ENCODE measurements at regions not wholly inside any gene's neighbourhood (a gene's known extent, or its start where the extent isn't known, plus 50 kb on each side); places are given as distances from the start of the nearest gene placed in this dataset.

- Histone ChIP-seq H3K27ac (ENCODE audit: low read depth, low read length) (no peak overlapping the region), H3K36me3 (ENCODE audit: insufficient read depth, low read length) (no peaks in the 10 kb centered on the region), H3K4me3 (ENCODE audit: low read length in 2 of 2) (no peak overlapping the region), H3K9me3 (ENCODE audit: control insufficient read depth in 1 of 2, low read length in 2 of 2) (no peaks in the 10 kb centered on the region), H3K27me3 (ENCODE audit: insufficient read depth, low read length) (no peaks in the 10 kb centered on the region), H3K4me1 (ENCODE audit: insufficient read depth, low read length) (no peaks in the 10 kb centered on the region)
- Mint-ChIP-seq H3K4me3 (no peak overlapping the region), H3K27me3 (no peaks in the 10 kb centered on the region), H3K36me3 (no peaks in the 10 kb centered on the region), H3K9me3 (peaks cover 0 to 2% (median 0%) of the 10 kb centered on the region in 8 donors), H3K27ac (no peak overlapping the region), H3K4me1 (no peaks in the 10 kb centered on the region)
- intact Hi-C loops (cut with micrococcal nuclease) = no loop called here
- CTCF ChIA-PET (ENCODE audit: partially characterized antibody) = no interaction called here
- POLR2A ChIA-PET (ENCODE audit: partially characterized antibody) = no interaction called here
- no peak for DNase-seq
These were observed 159.9 kb upstream of the SLIT2 start for GRCh38 chr4:20091781-20092180.

- H3K27ac ChIP-seq (ENCODE audit: low read depth, low read length) = no peak overlapping the region
- Mint-ChIP-seq H3K27me3 (no peaks in the 10 kb centered on the region), H3K9me3 (peaks cover 0 to 4% (median under 1%) of the 10 kb centered on the region in 8 donors), H3K4me1 (no peaks in the 10 kb centered on the region), H3K4me3 (no peak overlapping the region), H3K36me3 (no peaks in the 10 kb centered on the region), H3K27ac (no peak overlapping the region)
- no peaks in the 10 kb centered on the region for H3K27me3 ChIP-seq (ENCODE audit: insufficient read depth, low read length)
- DNase-seq = no peak
- ChIA-PET POLR2A (ENCODE audit: partially characterized antibody) (no interaction called here), CTCF (ENCODE audit: partially characterized antibody) (no interaction called here)
- H3K4me3 ChIP-seq (ENCODE audit: low read length in 2 of 2) = no peak overlapping the region
- intact Hi-C loops (cut with micrococcal nuclease) = no loop called here
- no peaks in the 10 kb centered on the region for H3K4me1 ChIP-seq (ENCODE audit: insufficient read depth, low read length)
- H3K36me3 ChIP-seq (ENCODE audit: insufficient read depth, low read length) = no peaks in the 10 kb centered on the region
- H3K9me3 ChIP-seq (ENCODE audit: control insufficient read depth in 1 of 2, low read length in 2 of 2) = no peaks in the 10 kb centered on the region
These were observed 164.2 kb upstream of the SLIT2 start for GRCh38 chr4:20087522-20087911.

- no peaks in the 10 kb centered on the region for H3K27me3 Mint-ChIP-seq
These were observed 164.7 kb upstream of the SLIT2 start for GRCh38 chr4:20086799-20087521.

GRCh38 chr4:20086067-20086798, 165.5 kb upstream of the SLIT2 start:
- no peaks in the 10 kb centered on the region for H3K4me1 Mint-ChIP-seq
- Histone ChIP-seq H3K9me3 (ENCODE audit: control insufficient read depth in 1 of 2, low read length in 2 of 2) (no peaks in the 10 kb centered on the region), H3K27ac (ENCODE audit: low read depth, low read length) (no peak overlapping the region), H3K4me1 (ENCODE audit: insufficient read depth, low read length) (no peaks in the 10 kb centered on the region), H3K36me3 (ENCODE audit: insufficient read depth, low read length) (no peaks in the 10 kb centered on the region), H3K27me3 (ENCODE audit: insufficient read depth, low read length) (no peaks in the 10 kb centered on the region), H3K4me3 (ENCODE audit: low read length in 2 of 2) (no peak overlapping the region)
- H3K27me3 Mint-ChIP-seq = no peaks in the 10 kb centered on the region
- H3K4me3 Mint-ChIP-seq = no peak overlapping the region
- no peaks in the 10 kb centered on the region for H3K36me3 Mint-ChIP-seq
- POLR2A ChIA-PET (ENCODE audit: partially characterized antibody) = no interaction called here
- intact Hi-C loops (cut with micrococcal nuclease) = no loop called here
- no peak for DNase-seq
- peaks cover 0 to 9% (median 3%) of the 10 kb centered on the region in 8 donors for H3K9me3 Mint-ChIP-seq
- H3K27ac Mint-ChIP-seq = no peak overlapping the region
- CTCF ChIA-PET (ENCODE audit: partially characterized antibody) = no interaction called here

More at GRCh38 chr4:20086799-20087521, 164.7 kb upstream of the SLIT2 start:
- Histone ChIP-seq H3K27me3 (ENCODE audit: insufficient read depth, low read length) (no peaks in the 10 kb centered on the region), H3K4me3 (ENCODE audit: low read length in 2 of 2) (no peak overlapping the region), H3K36me3 (ENCODE audit: insufficient read depth, low read length) (no peaks in the 10 kb centered on the region), H3K9me3 (ENCODE audit: control insufficient read depth in 1 of 2, low read length in 2 of 2) (no peaks in the 10 kb centered on the region), H3K27ac (ENCODE audit: low read depth, low read length) (no peak overlapping the region), H3K4me1 (ENCODE audit: insufficient read depth, low read length) (no peaks in the 10 kb centered on the region)
- intact Hi-C loops (cut with micrococcal nuclease) = no loop called here
- CTCF ChIA-PET (ENCODE audit: partially characterized antibody) = no interaction called here
- Mint-ChIP-seq H3K4me3 (no peak overlapping the region), H3K27ac (no peak overlapping the region), H3K4me1 (no peaks in the 10 kb centered on the region), H3K9me3 (peaks cover 0 to 4% (median 1%) of the 10 kb centered on the region in 8 donors), H3K36me3 (no peaks in the 10 kb centered on the region)
- POLR2A ChIA-PET (ENCODE audit: partially characterized antibody) = no interaction called here
- no peak for DNase-seq

- H3K27me3 Mint-ChIP-seq = no peaks in the 10 kb centered on the region
- POLR2A ChIA-PET (ENCODE audit: partially characterized antibody) = no interaction called here
- Histone ChIP-seq H3K27me3 (ENCODE audit: insufficient read depth, low read length) (no peaks in the 10 kb centered on the region), H3K36me3 (ENCODE audit: insufficient read depth, low read length) (no peaks in the 10 kb centered on the region), H3K4me3 (ENCODE audit: low read length in 2 of 2) (no peak overlapping the region), H3K9me3 (ENCODE audit: control insufficient read depth in 1 of 2, low read length in 2 of 2) (no peaks in the 10 kb centered on the region), H3K4me1 (ENCODE audit: insufficient read depth, low read length) (no peaks in the 10 kb centered on the region), H3K27ac (ENCODE audit: low read depth, low read length) (no peak overlapping the region)
- intact Hi-C loops (cut with micrococcal nuclease) = no loop called here
- no peaks in the 10 kb centered on the region for H3K36me3 Mint-ChIP-seq
- DNase-seq = no peak
- H3K4me3 Mint-ChIP-seq = no peak overlapping the region
- no peaks in the 10 kb centered on the region for H3K4me1 Mint-ChIP-seq
- H3K9me3 Mint-ChIP-seq = peaks cover 0 to 10% (median 4%) of the 10 kb centered on the region in 8 donors
- CTCF ChIA-PET (ENCODE audit: partially characterized antibody) = no interaction called here
- H3K27ac Mint-ChIP-seq = no peak overlapping the region
These were observed 166.1 kb upstream of the SLIT2 start for GRCh38 chr4:20085653-20086052.

- no peak for DNase-seq
- POLR2A ChIA-PET (ENCODE audit: partially characterized antibody) = no interaction called here
These were observed 166.5 kb upstream of the SLIT2 start for GRCh38 chr4:20085156-20085555.

GRCh38 chr4:20084488-20084887, 167.2 kb upstream of the SLIT2 start:
- intact Hi-C loops (cut with micrococcal nuclease) = no loop called here
- no peaks in the 10 kb centered on the region for H3K36me3 ChIP-seq (ENCODE audit: insufficient read depth, low read length)
- H3K27me3 ChIP-seq (ENCODE audit: insufficient read depth, low read length) = no peaks in the 10 kb centered on the region
- Mint-ChIP-seq H3K27ac (no peak overlapping the region), H3K4me3 (no peak overlapping the region), H3K9me3 (peaks cover 0 to 12% (median 4%) of the 10 kb centered on the region in 8 donors), H3K36me3 (no peaks in the 10 kb centered on the region), H3K4me1 (no peaks in the 10 kb centered on the region), H3K27me3 (no peaks in the 10 kb centered on the region)
- ChIA-PET POLR2A (ENCODE audit: partially characterized antibody) (no interaction called here), CTCF (ENCODE audit: partially characterized antibody) (no interaction called here)
- DNase-seq = no peak
- no peak overlapping the region for H3K27ac ChIP-seq (ENCODE audit: low read depth, low read length)
- H3K4me3 ChIP-seq (ENCODE audit: low read length in 2 of 2) = no peak overlapping the region
- H3K4me1 ChIP-seq (ENCODE audit: insufficient read depth, low read length) = no peaks in the 10 kb centered on the region
- H3K9me3 ChIP-seq (ENCODE audit: control insufficient read depth in 1 of 2, low read length in 2 of 2) = no peaks in the 10 kb centered on the region

More at GRCh38 chr4:20085156-20085555, 166.5 kb upstream of the SLIT2 start:
- no peaks in the 10 kb centered on the region for H3K4me1 Mint-ChIP-seq
- no peaks in the 10 kb centered on the region for H3K4me1 ChIP-seq (ENCODE audit: insufficient read depth, low read length)
- no peak overlapping the region for H3K27ac ChIP-seq (ENCODE audit: low read depth, low read length)
- H3K36me3 Mint-ChIP-seq = no peaks in the 10 kb centered on the region
- H3K27me3 ChIP-seq (ENCODE audit: insufficient read depth, low read length) = no peaks in the 10 kb centered on the region
- intact Hi-C loops (cut with micrococcal nuclease) = no loop called here
- H3K4me3 ChIP-seq (ENCODE audit: low read length in 2 of 2) = no peak overlapping the region
- no peaks in the 10 kb centered on the region for H3K27me3 Mint-ChIP-seq
- no peak overlapping the region for H3K27ac Mint-ChIP-seq
- peaks cover 0 to 12% (median 4%) of the 10 kb centered on the region in 8 donors for H3K9me3 Mint-ChIP-seq
- no peaks in the 10 kb centered on the region for H3K9me3 ChIP-seq (ENCODE audit: control insufficient read depth in 1 of 2, low read length in 2 of 2)
- no peaks in the 10 kb centered on the region for H3K36me3 ChIP-seq (ENCODE audit: insufficient read depth, low read length)
- CTCF ChIA-PET (ENCODE audit: partially characterized antibody) = no interaction called here
- no peak overlapping the region for H3K4me3 Mint-ChIP-seq

Measured in CD4-positive, alpha-beta memory T cell (primary cell).